HG02678 (cell line): ENCODE measurements at regions not wholly inside any gene's neighbourhood (a gene's known extent, or its start where the extent isn't known, plus 50 kb on each side); places are given as distances from the start of the nearest gene placed in this dataset.

Source experiments
- ATAC-seq: cut with Tn5 transposase; IDR thresholded peaks from one replicate; pipeline ENCODE4 v1.9.1; 2021; ENCODE audit warnings: mild to moderate bottlenecking, moderate library complexity; ENCODE audit not compliant: unreplicated experiment

DNA sequence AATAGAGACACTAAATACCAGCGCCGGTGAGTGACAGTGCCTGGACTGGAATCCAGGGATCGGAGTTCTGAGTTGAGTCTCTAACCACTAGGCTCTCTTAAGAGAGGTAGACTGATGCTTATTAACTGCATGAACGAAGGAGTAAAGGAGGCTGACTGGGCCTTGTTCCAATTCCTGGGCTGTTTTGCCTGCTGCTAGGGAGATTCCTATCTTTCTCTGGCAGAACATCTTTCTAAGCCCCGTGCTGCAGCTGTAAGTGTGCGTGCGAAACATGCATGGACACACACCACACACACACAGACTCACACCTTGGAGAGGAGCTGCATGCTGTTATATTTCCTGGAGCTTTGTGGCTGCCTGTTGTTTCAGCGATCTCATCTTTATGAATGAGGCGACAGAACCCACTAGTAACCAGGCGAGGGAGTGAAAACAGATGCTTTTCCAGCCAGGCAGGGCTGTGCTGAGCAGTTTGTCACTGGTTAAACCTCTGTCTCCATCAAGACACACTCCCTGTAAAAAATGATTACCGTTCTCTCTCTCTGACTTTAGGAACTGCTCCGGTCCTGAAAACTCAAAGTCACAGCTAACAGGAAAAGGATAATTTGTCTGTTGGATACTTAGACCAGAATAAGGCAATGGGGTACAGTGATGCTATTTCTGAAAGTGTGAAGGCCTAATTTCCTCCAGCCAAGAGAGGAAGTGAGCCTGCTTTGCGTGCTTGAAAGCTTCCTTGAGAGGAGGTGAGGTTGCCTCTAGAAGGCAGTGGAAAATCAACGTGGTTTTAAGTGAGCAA, 157.4 kb upstream of the ZNF217 start:
- ATAC-seq, result peak; percentile 75

DNA sequence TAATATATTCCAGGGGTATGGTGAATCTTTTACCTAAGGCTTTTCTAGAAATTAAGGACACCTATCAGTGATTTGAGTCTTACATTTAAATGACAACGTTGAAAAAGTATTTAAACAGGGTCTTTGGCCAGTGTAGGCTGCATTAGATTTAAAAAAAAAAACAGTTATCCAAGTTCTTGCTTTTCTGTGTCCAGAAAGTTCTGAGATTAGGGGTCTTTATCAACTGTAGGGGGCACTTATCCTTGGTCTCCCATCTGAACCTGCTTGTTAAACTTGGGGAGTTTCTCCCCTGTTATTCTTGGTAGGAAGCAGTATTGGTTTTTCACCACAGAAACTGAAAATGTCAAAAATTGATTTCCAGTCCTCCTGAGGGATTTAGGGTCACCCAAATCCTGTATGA, 155.9 kb upstream of the ZNF217 start:
- no peak for ATAC-seq

DNA sequence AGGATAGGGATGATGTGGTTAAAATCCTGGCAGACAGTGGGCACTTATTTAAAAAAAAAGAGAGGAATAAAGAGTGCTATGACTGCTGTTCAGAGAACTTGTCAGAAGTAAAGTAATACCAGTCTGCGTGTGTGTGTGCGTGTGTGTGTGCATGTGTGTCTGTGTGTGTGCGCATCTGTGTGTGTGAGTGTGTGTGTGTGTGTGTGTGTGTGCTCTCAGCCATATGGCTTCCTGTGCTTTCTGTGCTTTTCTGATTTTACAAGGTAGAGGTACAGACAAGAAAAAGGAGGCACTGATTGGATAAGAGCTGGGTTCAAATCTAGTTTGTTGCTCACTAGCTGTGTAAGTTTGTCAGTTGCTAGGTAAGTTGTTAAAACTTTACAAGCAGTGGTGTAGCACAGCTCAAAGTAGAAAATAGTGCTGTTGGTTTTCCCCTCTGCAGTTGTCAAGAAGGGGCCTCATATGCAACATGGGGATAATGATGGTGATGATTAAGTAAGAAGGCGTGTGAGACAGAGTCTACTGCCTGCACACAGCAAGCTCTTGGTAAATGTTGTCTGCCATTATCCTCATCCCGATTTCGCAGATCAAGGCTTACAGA, 155.3 kb upstream of the ZNF217 start:
- ATAC-seq, result no peak

DNA sequence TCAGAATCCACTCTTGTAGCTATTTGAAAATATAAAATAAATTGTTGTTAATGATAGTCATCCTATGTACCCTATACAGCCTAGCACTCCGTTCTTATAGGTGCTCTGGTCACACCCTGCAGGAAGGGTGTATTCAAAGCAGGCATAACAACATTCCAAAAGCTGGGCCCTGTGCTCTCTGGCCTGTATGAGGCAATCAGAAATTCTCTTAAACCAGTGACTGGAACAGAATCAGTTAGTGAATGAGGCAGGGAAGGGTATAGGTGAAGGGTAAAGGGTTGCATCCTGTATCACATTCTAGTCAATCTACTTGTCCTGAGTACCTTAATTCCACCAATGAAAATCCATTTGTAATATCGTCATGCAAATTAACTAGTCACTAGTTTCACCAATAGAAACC, 154.5 kb upstream of the ZNF217 start:
- ATAC-seq, result no peak

DNA sequence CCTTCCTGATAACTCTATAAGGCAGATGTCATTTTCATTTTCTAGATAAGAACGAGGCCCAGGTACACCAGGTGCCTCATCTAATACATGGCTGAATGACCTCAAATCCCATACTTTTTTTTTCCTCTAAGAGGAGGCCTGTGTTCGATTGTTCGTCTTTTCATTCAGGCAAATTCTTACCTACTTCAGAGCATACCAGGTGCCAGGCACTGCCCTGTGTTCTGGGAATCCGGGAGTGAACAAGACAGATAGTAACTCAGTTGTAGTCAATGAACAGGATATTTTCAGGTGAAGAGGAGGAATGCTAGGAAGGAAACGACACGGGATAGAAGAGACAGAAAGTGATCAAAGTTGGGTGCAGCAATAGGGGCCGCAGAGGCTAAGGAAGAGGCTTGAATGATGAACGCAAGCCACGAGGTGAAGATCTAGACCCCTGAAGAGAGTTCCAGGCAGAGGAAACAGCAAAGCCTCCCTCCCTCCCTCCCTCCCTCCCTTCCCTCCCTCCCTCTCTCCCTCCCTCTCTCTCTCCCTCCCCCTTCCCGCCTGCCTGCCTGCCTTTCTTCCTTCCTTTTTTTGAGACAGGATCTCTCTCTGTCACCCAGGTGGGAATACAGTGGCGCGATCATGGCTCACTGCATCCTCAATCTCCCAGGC, 150.1 kb upstream of the ZNF217 start:
- no peak for ATAC-seq

DNA sequence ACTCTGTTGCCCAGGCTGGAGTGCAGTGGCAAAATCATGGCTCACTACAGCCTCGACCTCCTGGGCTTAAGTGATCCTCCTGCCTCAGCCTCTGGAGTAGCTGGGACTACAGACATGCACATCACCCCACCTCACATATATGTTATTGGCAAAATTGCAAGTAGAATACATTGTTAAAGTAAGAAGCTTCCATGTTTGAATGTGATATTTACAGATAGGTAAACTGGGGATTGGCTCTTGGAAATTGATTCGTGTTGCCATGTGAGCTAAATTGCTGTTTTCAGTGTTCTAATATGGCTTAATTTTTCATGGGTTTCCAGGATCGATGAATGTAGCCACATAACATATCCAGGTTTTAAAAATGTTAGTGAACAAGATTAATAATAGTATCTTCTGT, 149.0 kb upstream of the ZNF217 start:
- ATAC-seq, result no peak

DNA sequence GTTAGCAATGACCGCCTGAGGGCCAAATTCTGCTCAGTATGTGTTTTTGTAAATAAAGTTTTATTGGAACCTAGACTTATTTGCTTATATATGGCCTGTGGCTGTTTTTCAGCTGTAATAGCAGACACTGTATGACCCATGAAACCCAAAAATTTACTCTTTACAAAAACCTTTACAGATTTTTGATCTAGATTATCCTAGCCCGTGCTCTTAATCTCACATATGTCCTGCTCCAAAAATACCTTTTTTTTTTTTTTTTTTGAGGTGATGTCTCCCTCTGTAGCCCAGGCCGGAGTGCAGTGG, 148.0 kb upstream of the ZNF217 start:
- ATAC-seq, result no peak

DNA sequence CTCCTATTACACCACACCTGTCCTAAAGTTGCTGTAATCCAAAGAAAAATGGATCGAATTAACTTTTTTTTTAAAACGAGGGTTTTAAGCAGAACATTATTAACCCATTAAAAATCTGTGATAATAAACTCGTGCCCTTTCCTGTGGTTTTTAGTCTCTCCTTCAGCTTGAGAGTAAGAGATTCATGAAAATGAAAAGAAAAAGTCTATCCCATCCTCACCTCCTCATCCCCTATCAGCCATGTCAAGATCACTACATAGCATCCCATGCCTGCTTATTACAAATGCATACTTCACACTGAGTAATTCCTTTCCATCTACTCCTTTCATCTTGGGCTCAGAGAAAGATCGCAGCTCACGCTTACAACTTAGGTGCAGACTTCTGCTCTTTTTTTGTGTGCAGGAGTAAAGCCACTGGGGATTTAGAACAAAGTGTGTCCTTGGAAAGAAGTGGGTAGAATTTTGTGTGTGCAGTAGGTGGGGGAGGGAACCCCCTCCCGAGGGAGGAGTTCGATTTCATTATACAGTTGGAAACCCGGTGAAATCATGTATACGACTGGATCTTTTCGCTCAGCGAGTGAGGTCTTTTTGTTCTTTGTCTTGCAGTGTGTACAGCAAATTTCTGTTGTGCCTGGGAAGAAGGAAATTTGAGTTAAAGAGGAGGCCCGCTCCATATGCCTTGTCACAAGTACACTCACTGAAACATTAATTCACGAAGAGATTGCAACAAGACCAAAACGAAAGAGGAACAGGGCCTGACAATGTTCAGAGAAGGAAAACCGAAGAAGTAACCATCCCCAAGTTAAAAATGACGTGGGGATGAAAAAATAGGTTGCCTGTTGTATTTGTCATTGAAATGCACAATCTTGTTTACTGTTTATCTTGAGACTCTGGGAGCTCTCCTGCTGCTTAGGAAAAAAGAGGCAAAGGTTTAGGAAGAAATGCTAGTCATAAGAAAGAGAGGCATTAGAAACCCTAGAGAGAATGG, 146.5 kb upstream of the ZNF217 start:
- ATAC-seq, result peak; percentile 49

GRCh38 chr20:53738945-53739798, 145.5 kb upstream of the ZNF217 start:
- no peak for ATAC-seq

DNA sequence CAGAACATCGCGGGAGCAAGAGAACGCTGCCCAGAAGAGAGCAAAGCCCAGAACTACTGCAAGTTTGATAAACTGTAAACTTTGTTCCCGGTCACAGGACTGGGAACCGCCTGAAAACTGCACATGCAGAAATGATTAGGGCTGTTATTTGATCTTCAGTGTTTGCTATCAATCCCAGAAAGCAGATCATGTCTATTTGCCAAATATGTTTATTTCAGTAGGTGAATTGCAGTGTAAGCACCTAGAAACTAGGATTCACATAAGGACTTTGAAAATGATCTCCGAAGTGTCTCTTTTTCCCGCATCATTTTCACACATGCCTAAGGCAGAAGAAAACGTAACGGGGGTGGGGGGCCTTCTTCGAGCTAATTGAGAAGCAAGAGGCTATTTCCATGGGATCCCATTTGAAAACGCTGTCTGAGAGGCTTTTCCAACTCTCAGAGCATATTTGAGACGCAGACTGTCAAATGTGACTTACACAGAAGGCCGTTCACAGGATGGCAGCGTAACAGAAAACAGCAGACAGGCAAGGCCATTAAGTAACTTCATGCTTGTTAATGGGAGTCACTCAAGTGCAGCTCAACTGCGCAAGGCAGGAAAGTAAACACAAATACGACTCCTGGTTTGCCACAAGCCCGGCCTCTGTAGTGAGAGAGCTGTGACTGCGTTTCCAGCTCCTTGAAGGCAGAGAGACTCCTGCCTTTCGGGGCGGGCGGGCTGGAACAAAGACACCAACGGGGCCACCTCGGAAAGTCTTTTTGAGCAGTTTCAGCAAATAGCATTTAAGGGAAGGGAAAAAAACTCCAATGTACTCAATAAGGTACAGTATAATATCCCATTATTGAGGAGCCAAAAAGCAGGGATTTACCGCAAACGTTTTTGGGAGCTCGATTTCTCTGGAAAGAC, 144.7 kb upstream of the ZNF217 start:
- no peak for ATAC-seq

- ATAC-seq, result no peak
Measured at GRCh38 chr20:53737396-53738038, 143.9 kb upstream of the ZNF217 start.

DNA sequence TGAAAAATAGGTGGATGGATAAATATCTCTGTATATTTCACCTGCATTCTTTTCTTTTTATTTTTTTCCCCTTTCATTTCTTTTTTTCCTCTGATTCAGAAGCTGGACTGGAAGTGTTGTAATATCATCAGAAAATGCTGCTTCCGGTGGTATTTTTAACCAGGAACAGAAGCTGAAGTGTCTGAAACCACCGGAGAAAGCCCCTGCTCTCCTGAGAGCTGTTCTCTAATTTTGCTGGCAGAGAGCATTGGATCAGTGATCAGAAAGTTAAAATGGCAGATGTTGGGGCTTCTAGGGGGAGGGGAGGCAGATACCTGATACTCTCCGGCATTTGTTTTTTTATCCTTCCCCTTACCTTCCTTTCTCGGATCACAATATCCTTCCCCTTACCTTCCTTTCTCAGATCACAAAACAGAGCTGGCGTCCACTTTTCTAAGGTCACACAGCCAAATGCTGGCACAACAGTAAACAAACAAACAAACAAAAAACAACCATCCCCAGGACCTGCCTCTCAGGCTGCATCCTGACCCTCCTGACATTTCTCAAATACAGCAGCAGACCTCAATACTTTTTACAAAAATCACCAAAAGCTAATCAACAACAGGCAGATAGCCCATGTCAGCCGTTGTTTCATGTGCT, 143.2 kb upstream of the ZNF217 start:
- ATAC-seq, result no peak

DNA sequence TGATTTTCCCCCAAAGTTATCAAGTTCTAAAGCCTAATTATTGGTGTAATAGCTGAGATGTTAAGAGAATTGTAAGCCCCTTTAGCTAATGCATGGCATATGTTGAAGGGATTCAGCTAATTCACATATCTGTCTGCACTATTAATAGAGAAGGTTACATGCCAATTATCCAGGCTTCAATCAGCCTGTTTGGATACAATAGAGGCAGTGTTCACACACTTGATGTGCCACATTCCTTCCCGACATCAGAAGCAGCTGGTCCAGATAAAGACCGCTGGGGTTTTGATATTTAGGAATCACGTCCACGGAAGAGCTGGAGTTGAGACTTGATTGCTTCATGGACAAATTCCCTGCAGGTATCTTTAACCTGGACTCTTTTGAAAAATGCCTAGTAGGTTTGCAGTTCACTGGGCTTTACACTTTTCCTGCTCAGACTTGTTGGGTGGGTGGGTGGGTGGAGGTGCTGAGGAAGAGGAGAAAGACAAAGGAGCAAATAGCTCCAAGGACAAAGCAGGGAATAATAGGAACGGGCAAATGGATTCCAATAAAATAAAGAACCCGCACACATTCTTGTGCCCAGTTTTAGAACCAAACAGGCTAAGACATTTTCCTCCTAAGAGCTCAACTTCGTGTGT, 142.6 kb upstream of the ZNF217 start:
- ATAC-seq, result no peak

- no peak for ATAC-seq
Measured at GRCh38 chr20:53735536-53736050, 142.0 kb upstream of the ZNF217 start.

GRCh38 chr20:53734006-53734688, 140.5 kb upstream of the ZNF217 start:
- no peak for ATAC-seq

GRCh38 chr20:53731595-53731994, 138.0 kb upstream of the ZNF217 start:
- ATAC-seq, result no peak

- ATAC-seq, result no peak
Measured at GRCh38 chr20:53728359-53728758, 134.7 kb upstream of the ZNF217 start.
